ENCODE measurements at regions not wholly inside any gene's neighbourhood (a gene's known extent, or its start where the extent isn't known, plus 50 kb on each side); places are given as distances from the start of the nearest gene placed in this dataset.

DNA sequence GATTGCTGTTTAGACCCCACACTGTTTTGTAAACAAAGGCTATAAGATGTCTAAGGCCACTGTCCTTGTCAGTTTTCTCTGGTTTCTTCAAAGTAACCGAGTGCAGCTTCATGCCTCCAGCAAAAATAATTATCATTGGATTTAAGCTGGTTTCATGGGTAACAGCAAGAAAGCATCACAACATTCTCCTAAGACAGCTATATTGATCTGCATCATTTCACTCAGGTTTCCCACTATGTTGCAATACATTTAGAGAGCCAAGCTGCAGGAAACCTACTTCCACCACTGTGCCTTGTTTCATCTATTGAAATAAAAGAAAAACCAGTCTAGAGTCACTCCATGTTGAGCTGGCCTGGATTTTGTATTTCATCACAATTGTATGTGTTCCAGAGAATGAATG lies 351.4 kb downstream of the OXSM start:
- TF ChIP-seq, protein P1, sequence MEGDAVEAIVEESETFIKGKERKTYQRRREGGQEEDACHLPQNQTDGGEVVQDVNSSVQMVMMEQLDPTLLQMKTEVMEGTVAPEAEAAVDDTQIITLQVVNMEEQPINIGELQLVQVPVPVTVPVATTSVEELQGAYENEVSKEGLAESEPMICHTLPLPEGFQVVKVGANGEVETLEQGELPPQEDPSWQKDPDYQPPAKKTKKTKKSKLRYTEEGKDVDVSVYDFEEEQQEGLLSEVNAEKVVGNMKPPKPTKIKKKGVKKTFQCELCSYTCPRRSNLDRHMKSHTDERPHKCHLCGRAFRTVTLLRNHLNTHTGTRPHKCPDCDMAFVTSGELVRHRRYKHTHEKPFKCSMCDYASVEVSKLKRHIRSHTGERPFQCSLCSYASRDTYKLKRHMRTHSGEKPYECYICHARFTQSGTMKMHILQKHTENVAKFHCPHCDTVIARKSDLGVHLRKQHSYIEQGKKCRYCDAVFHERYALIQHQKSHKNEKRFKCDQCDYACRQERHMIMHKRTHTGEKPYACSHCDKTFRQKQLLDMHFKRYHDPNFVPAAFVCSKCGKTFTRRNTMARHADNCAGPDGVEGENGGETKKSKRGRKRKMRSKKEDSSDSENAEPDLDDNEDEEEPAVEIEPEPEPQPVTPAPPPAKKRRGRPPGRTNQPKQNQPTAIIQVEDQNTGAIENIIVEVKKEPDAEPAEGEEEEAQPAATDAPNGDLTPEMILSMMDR (IDR thresholded peaks at IDR 0.05), result no peak
- no peak for TF ChIP-seq POLR2A (IDR thresholded peaks at IDR 0.05)

All from vagina (tissue), 2 donors.